ENCODE measurements at regions not wholly inside any gene's neighbourhood (a gene's known extent, or its start where the extent isn't known, plus 50 kb on each side); places are given as distances from the start of the nearest gene placed in this dataset.

DNA sequence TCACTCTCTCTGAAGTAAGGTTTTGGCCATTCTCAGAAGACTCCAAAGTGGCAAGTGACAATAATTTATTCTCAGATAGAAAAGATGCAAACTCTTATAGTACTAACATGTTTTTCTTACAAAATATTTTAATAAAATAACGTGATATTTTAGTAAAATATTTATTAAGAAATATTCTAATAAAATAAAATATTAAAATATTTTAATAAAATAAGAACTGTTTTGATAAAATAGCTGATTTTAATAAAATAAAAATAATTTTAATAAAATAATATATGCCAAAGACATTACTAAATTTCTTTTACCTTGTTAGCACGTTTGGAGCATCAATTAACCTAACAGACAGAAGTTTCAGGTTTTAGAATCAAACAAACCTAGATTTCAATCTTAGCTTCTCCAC, 424.0 kb upstream of the NECTIN3 start:
- H3K4me2 ChIP-seq, result no peak overlapping the region
- no peak for DNase-seq (ENCODE audit: low spot score)
- no peaks in the 10 kb centered on the region for H3K9me3 ChIP-seq (ENCODE audit: low read depth)
- no peaks in the 10 kb centered on the region for H3K36me3 ChIP-seq (replicated peaks; ENCODE audit: insufficient read depth, low read depth)
- 72% methylated on average over 2 of the region's 2 CpGs for WGBS (ENCODE audit: low lambda C conversion rate, missing lambda C conversion rate)
- H3K9me2 ChIP-seq (replicated peaks; ENCODE audit: insufficient read depth), result no peaks in the 10 kb centered on the region
- no peaks in the 10 kb centered on the region for H3K79me2 ChIP-seq
- H4K20me1 ChIP-seq (ENCODE audit: insufficient read depth, poor library complexity, severe bottlenecking), result no peaks in the 10 kb centered on the region
- no peak for TF ChIP-seq EZH2phosphoT487 (IDR thresholded peaks at IDR 0.05; ENCODE audit: low read depth, severe bottlenecking, unreplicated experiment)
- no peak overlapping the region for H3K27ac ChIP-seq
- H3K4me3 ChIP-seq, result no peak overlapping the region
- no peaks in the 10 kb centered on the region for H3K4me1 ChIP-seq (ENCODE audit: insufficient read depth)
- H2AFZ ChIP-seq, result no peak overlapping the region
- no peaks in the 10 kb centered on the region for H3K27me3 ChIP-seq

- Histone ChIP-seq H3K27me3 (no peaks in the 10 kb centered on the region), H3K9me2 (replicated peaks; ENCODE audit: insufficient read depth) (no peaks in the 10 kb centered on the region), H3K36me3 (replicated peaks; ENCODE audit: insufficient read depth, low read depth) (no peaks in the 10 kb centered on the region), H2AFZ (no peak overlapping the region), H3K4me1 (ENCODE audit: insufficient read depth) (peaks cover 12% of the 10 kb centered on the region), H3K79me2 (no peaks in the 10 kb centered on the region), H3K4me3 (no peak overlapping the region), H3K4me2 (no peak overlapping the region), H4K20me1 (ENCODE audit: insufficient read depth, poor library complexity, severe bottlenecking) (no peaks in the 10 kb centered on the region), H3K9me3 (ENCODE audit: low read depth) (no peaks in the 10 kb centered on the region), H3K27ac (no peak overlapping the region)
- DNase-seq (ENCODE audit: low spot score), result no peak
- TF ChIP-seq EZH2phosphoT487 (IDR thresholded peaks at IDR 0.05; ENCODE audit: low read depth, severe bottlenecking, unreplicated experiment), result no peak
- no peak for TF ChIP-seq CTCF (IDR thresholded peaks at IDR 0.05; ENCODE audit: poor library complexity)
- TF ChIP-seq EZH2 (IDR thresholded peaks at IDR 0.05; ENCODE audit: borderline replicate concordance), result no peak
- WGBS (ENCODE audit: low lambda C conversion rate, missing lambda C conversion rate), result 63% methylated on average over 1 of the region's 1 CpG
Measured at GRCh38 chr3:110650741-110651140, 420.9 kb upstream of the NECTIN3 start.

GRCh38 chr3:110654843-110655502, 416.6 kb upstream of the NECTIN3 start:
- H3K36me3 ChIP-seq (replicated peaks; ENCODE audit: insufficient read depth, low read depth), result no peaks in the 10 kb centered on the region
- H3K27ac ChIP-seq, result peak overlapping the region; percentile 68
- peak overlapping the region; percentile 60 for H3K4me2 ChIP-seq
- TF ChIP-seq EZH2 (IDR thresholded peaks at IDR 0.05; ENCODE audit: borderline replicate concordance), result no peak
- TF ChIP-seq CTCF (IDR thresholded peaks at IDR 0.05; ENCODE audit: poor library complexity), result no peak
- TF ChIP-seq EZH2phosphoT487 (IDR thresholded peaks at IDR 0.05; ENCODE audit: low read depth, severe bottlenecking, unreplicated experiment), result no peak
- H3K9me2 ChIP-seq (replicated peaks; ENCODE audit: insufficient read depth), result no peaks in the 10 kb centered on the region
- 41% methylated on average over 3 of the region's 3 CpGs for WGBS (ENCODE audit: low lambda C conversion rate, missing lambda C conversion rate)
- no peak overlapping the region for H3K4me3 ChIP-seq
- H4K20me1 ChIP-seq (ENCODE audit: insufficient read depth, poor library complexity, severe bottlenecking), result no peaks in the 10 kb centered on the region
- H3K4me1 ChIP-seq (ENCODE audit: insufficient read depth), result peaks cover 23% of the 10 kb centered on the region
- DNase-seq (ENCODE audit: low spot score), result peak; percentile 27
- H3K9me3 ChIP-seq (ENCODE audit: low read depth), result no peaks in the 10 kb centered on the region
- no peaks in the 10 kb centered on the region for H3K27me3 ChIP-seq
- no peak overlapping the region for H2AFZ ChIP-seq
- no peaks in the 10 kb centered on the region for H3K79me2 ChIP-seq

DNA sequence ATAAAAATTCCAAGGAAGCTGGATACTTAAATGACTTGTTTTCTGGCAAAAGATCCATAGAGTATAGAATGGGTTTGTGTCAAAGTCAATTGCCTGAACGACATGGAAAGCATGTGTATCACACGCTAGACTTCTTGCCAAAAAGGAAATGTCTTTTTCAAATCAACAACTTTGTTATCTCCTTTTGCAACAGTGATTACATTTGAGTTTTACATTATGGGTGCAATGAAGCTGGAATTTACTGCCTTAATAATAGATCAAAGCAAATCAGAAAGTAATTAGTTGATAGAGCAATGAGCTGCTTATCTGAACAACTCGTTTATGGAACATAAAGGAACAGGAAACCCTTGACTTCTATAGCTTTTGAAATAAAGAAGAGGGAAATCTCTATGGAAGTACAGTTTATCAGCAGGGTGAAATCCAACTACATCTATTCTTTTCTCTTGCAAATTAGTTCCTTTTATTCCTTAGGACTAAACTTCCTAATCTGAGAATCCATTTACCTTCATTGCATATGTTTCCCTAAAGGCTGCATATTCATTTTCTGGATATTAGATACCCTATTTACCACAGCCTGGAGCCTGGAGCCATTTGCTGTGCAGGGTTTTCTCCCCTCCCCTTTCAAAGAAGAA, 415.1 kb upstream of the NECTIN3 start:
- WGBS (ENCODE audit: low lambda C conversion rate, missing lambda C conversion rate), result 20% methylated on average over 3 of the region's 3 CpGs
- TF ChIP-seq EZH2 (IDR thresholded peaks at IDR 0.05; ENCODE audit: borderline replicate concordance) (no peak), CTCF (IDR thresholded peaks at IDR 0.05; ENCODE audit: poor library complexity) (no peak), EZH2phosphoT487 (IDR thresholded peaks at IDR 0.05; ENCODE audit: low read depth, severe bottlenecking, unreplicated experiment) (no peak)
- H2AFZ ChIP-seq, result no peak overlapping the region
- peaks cover 23% of the 10 kb centered on the region for H3K4me1 ChIP-seq (ENCODE audit: insufficient read depth)
- H3K4me3 ChIP-seq, result no peak overlapping the region
- no peaks in the 10 kb centered on the region for H3K9me3 ChIP-seq (ENCODE audit: low read depth)
- no peaks in the 10 kb centered on the region for H3K9me2 ChIP-seq (replicated peaks; ENCODE audit: insufficient read depth)
- H3K79me2 ChIP-seq, result no peaks in the 10 kb centered on the region
- no peak for DNase-seq (ENCODE audit: low spot score)
- peak overlapping the region; percentile 8 for H3K4me2 ChIP-seq
- no peaks in the 10 kb centered on the region for H3K27me3 ChIP-seq
- H4K20me1 ChIP-seq (ENCODE audit: insufficient read depth, poor library complexity, severe bottlenecking), result no peaks in the 10 kb centered on the region
- H3K36me3 ChIP-seq (replicated peaks; ENCODE audit: insufficient read depth, low read depth), result no peaks in the 10 kb centered on the region
- H3K27ac ChIP-seq, result peak overlapping the region; percentile 68
